NCI-H1930 (cell line): ENCODE measurements at regions not wholly inside any gene's neighbourhood (a gene's known extent, or its start where the extent isn't known, plus 50 kb on each side); places are given as distances from the start of the nearest gene placed in this dataset.
A peak's percentile ranks its signal among the peaks of the same experiment; 100 is the strongest.
"Not testable (repeated sequence)": the region's sequence is repeated elsewhere in the genome, so short reads cannot be mapped to it uniquely, and the experiment has no call there.

Experiments used
- DNase-seq, 2 experiments: peaks; one replicate each; lab custom pipeline; 2025; lab: John Stamatoyannopoulos, UW

GRCh38 chr7:68707159-68707558 is 891.1 kb upstream of the AUTS2 start:
- DNase-seq = no peak

GRCh38 chr7:68707958-68708357 is 890.3 kb upstream of the AUTS2 start:
- DNase-seq = no peak

GRCh38 chr7:68712956-68713495 is 885.2 kb upstream of the AUTS2 start:
- DNase-seq = no peak

GRCh38 chr7:68714135-68714534 is 884.1 kb upstream of the AUTS2 start:
- DNase-seq = not testable (repeated sequence)

- no peak for DNase-seq
Observed at GRCh38 chr7:68715907-68716306, 882.4 kb upstream of the AUTS2 start.

- no peak for DNase-seq
Observed at GRCh38 chr7:68717176-68717575, 881.1 kb upstream of the AUTS2 start.

- no peak for DNase-seq
Observed at GRCh38 chr7:68718097-68718551, 880.2 kb upstream of the AUTS2 start.

- DNase-seq = no peak
Observed at GRCh38 chr7:68720697-68721096, 877.6 kb upstream of the AUTS2 start.

- DNase-seq = no peak
Observed at GRCh38 chr7:68722044-68722443, 876.2 kb upstream of the AUTS2 start.

GRCh38 chr7:68724965-68725364 is 873.3 kb upstream of the AUTS2 start:
- DNase-seq = no peak

GRCh38 chr7:68725843-68726785 is 872.2 kb upstream of the AUTS2 start:
- DNase-seq = no peak

GRCh38 chr7:68728720-68729119 is 869.6 kb upstream of the AUTS2 start:
- not testable (repeated sequence) for DNase-seq

- peak in 1 of 2 experiments; percentile 30 for DNase-seq
Observed at GRCh38 chr7:68729371-68729770, 868.9 kb upstream of the AUTS2 start.

- peak; percentile 30 to 49 for DNase-seq
Observed at GRCh38 chr7:68730194-68730593, 868.1 kb upstream of the AUTS2 start.

GRCh38 chr7:68730964-68731363 is 867.3 kb upstream of the AUTS2 start:
- peak; percentile 60 to 86 for DNase-seq

GRCh38 chr7:68733219-68734153 is 864.8 kb upstream of the AUTS2 start:
- DNase-seq = no peak

GRCh38 chr7:68734431-68734830 is 863.8 kb upstream of the AUTS2 start:
- DNase-seq = no peak

- DNase-seq = no peak
Observed at GRCh38 chr7:68739306-68739705, 859.0 kb upstream of the AUTS2 start.

GRCh38 chr7:68744036-68744435 is 854.2 kb upstream of the AUTS2 start:
- DNase-seq = no peak

GRCh38 chr7:68748934-68749900 is 849.1 kb upstream of the AUTS2 start:
- no peak for DNase-seq
